ENCODE measurements at regions not wholly inside any gene's neighbourhood (a gene's known extent, or its start where the extent isn't known, plus 50 kb on each side); places are given as distances from the start of the nearest gene placed in this dataset.
"Not testable (repeated sequence)": the region's sequence is repeated elsewhere in the genome, so short reads cannot be mapped to it uniquely, and the experiment has no call there.

DNA sequence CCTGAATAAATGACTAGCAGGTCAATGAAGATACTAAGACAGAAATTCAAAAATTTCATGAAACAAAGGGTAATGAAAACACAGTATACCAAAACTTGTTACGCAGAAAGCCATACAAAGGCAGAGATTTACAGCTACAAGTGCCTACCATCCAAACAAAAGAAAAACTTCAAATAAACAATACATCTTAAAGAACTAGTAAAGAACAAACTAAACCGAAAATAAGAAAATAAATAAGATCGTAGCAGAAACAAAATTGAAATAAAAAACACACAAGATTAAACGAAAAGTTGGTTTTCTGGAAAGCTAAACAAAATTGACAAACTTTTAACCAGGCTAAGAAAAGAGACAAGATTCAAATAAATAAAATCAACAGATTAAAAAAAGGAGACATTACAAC is 51.5 kb downstream of the VPREB1 start:
- not testable (repeated sequence) for DNase-seq (ENCODE audit: low read depth)

- DNase-seq (ENCODE audit: low read depth) = not testable (repeated sequence)
These were observed 52.7 kb downstream of the VPREB1 start for GRCh38 chr22:22297159-22297793.

DNA sequence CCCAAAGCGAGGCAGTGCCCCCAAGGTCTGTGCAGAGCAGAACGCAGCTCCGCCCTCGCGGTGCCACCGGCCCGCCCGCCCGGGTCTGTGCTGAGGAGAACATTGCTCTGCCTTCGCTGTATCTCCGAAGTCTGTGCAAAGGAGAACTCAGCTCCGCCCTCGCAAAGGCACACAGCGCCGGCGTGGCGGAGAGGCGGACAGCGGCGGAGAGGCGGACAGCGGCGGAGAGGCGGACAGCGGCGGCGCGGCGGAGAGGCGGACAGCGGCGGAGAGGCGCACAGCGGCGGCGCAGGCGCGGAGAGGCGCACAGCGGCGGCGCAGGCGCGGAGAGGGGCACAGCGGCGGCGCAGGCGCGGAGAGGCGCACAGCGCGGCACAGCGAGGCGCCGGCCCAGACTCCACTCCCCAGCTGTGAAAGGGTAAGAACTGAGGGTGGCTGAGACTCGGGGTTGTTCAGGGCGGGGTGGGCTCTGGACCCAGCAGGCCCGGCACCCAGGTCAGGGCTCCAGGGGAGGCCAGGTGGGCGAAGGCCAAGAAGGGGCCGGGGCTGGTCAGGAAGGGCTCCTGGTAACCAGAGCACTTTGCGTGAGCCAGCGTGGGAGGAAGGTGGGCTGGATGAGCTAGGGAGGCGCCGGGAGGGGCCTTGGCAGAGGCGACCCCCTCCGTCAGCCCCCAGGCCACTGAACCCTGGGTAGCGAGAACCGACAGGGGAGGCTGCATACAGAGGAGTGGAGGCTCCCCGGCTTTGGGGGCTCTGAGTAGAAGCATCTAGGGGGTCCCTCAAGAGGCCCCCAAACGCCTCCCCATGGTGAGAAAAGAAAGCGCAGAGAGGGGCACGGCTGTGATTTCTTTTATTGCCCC is 53.4 kb downstream of the VPREB1 start:
- not testable (repeated sequence) for DNase-seq (ENCODE audit: low read depth)

DNA sequence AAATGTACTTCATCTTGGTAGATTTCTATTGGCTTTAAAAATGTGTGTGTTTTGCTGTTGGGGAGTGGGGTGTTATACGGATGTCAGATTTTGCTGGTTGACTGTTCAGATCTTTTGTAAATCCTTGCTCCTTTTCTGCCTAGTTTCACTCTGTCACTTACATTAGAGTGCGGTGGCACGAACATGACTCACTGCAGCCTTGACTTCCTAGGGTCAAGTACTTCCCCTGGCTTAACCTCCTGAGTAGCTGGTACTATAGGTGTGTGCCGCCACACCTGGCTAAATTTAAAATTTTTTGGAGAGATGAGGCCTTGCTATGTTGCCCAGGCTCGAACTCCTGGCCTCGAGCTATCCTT is 54.0 kb downstream of the VPREB1 start:
- DNase-seq (ENCODE audit: low read depth) = not testable (repeated sequence)

- DNase-seq (ENCODE audit: low read depth) = not testable (repeated sequence)
These were observed 55.9 kb downstream of the VPREB1 start for GRCh38 chr22:22300511-22300910.

GRCh38 chr22:22300946-22301345 is 56.4 kb downstream of the VPREB1 start:
- not testable (repeated sequence) for DNase-seq (ENCODE audit: low read depth)

GRCh38 chr22:22316589-22316988 is 72.0 kb downstream of the VPREB1 start:
- DNase-seq (ENCODE audit: low read depth) = no peak

- no peak for DNase-seq (ENCODE audit: low read depth)
These were observed 74.3 kb downstream of the VPREB1 start for GRCh38 chr22:22318723-22319465.

- peak; percentile 14 for DNase-seq (ENCODE audit: low read depth)
These were observed 77.4 kb downstream of the VPREB1 start for GRCh38 chr22:22321743-22322611.

GRCh38 chr22:22322792-22323191 is 78.2 kb downstream of the VPREB1 start:
- DNase-seq (ENCODE audit: low read depth) = no peak

DNA sequence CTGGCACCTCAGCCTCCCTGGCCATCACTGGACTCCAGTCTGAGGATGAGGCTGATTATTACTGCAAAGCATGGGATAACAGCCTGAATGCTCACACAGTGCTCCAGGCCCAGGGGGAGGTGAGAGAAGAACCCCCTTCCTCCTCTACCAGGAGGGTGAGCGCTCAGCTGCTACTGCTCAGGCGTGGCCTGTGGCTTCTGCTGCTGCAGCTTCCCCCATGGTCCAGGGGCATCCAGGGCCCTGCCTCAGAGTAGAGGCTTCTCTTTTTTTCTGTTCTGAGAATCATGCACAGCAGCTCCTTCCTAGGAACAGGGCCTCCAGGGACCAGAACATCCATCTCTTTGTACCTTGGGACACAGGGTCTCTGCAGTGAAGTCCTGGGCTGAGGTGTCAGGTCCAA is 83.1 kb downstream of the VPREB1 start:
- DNase-seq (ENCODE audit: low read depth) = no peak

GRCh38 chr22:22329792-22330191 is 85.2 kb downstream of the VPREB1 start:
- no peak for DNase-seq (ENCODE audit: low read depth)

DNA sequence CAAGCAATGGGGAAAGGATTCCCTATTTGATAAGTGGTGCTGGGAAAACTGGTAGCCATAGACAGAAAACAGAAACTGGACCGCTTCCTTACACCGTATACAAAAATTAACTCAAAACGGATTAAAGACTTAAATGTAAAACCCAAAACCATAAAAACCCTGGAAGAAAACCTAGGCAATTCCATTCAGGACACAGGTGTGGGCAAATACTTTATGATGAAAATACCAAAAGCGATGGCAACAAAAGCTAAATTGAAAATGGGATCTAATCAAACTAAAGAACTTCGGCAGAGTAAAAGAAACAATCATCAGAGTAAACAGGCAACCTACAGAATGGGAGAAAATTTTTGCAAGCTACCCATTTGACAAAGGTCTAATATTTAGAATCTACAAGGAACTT is 91.1 kb downstream of the VPREB1 start:
- DNase-seq (ENCODE audit: low read depth) = not testable (repeated sequence)

GRCh38 chr22:22336333-22336732 is 91.7 kb downstream of the VPREB1 start:
- not testable (repeated sequence) for DNase-seq (ENCODE audit: low read depth)

- DNase-seq (ENCODE audit: low read depth) = not testable (repeated sequence)
These were observed 94.2 kb downstream of the VPREB1 start for GRCh38 chr22:22338778-22339177.

DNA sequence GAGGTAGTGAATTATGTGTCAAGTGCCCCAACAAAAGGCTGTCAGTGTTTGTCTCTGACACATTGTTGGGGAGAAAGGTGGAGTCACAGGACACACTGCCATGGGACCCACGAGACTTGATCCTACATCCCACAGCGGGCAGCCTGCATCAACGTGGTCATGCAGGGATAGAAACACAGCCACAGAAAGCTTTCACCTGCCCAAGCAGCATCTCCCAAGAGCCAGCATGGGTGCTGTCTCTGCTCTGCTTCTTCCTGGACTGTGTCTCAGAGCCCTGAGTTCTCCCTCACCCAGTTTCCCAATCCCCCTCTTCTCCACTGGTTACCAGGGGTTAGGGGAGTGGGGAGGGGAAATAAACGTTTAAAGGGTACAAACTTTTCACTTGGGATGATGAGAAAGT is 97.2 kb downstream of the VPREB1 start:
- DNase-seq (ENCODE audit: low read depth) = no peak

DNA sequence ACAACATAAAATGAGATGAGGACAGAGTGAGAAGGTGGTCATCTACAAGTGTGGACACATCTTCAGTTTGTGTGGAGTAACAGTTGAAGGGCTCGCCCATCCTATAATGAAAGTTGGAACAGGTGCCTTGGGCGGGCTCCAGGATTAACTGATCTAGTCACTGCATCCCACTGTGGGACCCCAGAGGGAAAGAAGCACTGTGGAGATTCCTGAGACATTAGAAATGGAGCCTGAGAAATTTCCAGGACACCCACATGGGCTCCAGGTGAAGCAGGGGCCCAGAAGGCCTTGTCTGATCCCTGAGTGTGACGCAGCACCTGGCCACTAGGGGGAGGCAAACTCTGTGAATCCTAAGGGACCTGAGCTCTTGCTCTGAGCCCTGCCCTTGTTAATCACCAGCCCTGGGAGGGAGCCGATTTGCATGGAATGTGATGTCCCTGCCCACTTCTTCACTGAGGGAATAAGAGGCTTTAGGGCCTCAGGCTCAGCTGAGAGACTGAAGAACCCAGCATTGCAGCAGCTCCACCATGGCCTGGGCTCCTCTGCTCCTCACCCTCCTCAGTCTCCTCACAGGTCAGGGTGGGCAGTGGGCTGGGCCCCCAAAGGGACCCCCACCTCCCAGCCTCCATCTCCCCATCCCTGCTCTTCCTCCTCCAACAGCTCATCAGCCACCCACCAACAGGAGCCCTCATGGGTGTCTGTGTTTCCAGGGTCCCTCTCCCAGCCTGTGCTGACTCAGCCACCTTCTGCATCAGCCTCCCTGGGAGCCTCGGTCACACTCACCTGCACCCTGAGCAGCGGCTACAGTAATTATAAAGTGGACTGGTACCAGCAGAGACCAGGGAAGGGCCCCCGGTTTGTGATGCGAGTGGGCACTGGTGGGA is 98.4 kb downstream of the VPREB1 start:
- no peak for DNase-seq (ENCODE audit: low read depth)

DNA sequence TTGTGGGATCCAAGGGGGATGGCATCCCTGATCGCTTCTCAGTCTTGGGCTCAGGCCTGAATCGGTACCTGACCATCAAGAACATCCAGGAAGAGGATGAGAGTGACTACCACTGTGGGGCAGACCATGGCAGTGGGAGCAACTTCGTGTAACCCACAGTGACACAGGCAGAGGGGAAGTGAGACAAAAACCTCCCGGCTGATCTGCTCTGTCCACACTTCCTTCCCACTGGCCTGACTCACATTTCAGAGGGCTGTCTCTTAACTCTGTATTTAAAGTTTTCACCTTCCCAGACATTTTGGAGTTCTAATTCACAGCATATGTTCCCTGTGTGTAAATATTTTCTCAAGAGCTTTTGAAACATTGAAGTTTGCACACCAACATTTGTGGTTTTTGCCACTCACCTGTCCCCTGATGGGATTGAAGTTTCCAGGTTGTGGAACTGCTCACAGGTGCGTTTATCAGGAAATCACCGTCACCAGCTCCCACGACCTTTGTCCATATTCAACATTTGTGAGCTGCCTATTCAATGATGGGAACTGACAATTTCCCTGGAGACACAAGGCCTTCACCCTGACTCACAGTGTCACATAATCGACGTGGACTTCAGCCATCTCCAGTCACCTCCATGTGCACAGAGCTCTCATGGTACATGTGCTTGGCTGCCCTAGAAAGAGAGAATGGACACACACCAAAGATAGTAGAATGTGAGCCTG is 99.2 kb downstream of the VPREB1 start:
- DNase-seq (ENCODE audit: low read depth) = no peak

GRCh38 chr22:22344430-22344829 is 99.8 kb downstream of the VPREB1 start:
- no peak for DNase-seq (ENCODE audit: low read depth)

GRCh38 chr22:22345781-22346180 is 101.2 kb downstream of the VPREB1 start:
- no peak for DNase-seq (ENCODE audit: low read depth)
